ENCODE measurements at regions not wholly inside any gene's neighbourhood (a gene's known extent, or its start where the extent isn't known, plus 50 kb on each side); places are given as distances from the start of the nearest gene placed in this dataset.

- TF ChIP-seq, protein P1, sequence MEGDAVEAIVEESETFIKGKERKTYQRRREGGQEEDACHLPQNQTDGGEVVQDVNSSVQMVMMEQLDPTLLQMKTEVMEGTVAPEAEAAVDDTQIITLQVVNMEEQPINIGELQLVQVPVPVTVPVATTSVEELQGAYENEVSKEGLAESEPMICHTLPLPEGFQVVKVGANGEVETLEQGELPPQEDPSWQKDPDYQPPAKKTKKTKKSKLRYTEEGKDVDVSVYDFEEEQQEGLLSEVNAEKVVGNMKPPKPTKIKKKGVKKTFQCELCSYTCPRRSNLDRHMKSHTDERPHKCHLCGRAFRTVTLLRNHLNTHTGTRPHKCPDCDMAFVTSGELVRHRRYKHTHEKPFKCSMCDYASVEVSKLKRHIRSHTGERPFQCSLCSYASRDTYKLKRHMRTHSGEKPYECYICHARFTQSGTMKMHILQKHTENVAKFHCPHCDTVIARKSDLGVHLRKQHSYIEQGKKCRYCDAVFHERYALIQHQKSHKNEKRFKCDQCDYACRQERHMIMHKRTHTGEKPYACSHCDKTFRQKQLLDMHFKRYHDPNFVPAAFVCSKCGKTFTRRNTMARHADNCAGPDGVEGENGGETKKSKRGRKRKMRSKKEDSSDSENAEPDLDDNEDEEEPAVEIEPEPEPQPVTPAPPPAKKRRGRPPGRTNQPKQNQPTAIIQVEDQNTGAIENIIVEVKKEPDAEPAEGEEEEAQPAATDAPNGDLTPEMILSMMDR (IDR thresholded peaks at IDR 0.05; ENCODE audit: low read depth, low read length, missing control alignments) = no peak
- Histone ChIP-seq H3K4me3 (ENCODE audit: low read depth, low read length) (no peak overlapping the region), H3K27ac (no peak overlapping the region), H3K36me3 (replicated peaks) (no peaks in the 10 kb centered on the region), H3K27me3 (replicated peaks) (no peaks in the 10 kb centered on the region)
- no peak for DNase-seq
- in situ Hi-C loops (cut with HindIII; ENCODE audit: low pct_ligation_motif_present, low sequenced_read_pairs) = no loop called here
Measured at GRCh38 chr15:97867870-97868269, 92.6 kb upstream of the ARRDC4 start.

GRCh38 chr15:97868981-97869380, 91.5 kb upstream of the ARRDC4 start:
- Histone ChIP-seq H3K27me3 (replicated peaks) (no peaks in the 10 kb centered on the region), H3K4me3 (ENCODE audit: low read depth, low read length) (no peak overlapping the region), H3K36me3 (replicated peaks) (no peaks in the 10 kb centered on the region), H3K27ac (no peak overlapping the region)
- TF ChIP-seq, protein P1 (IDR thresholded peaks at IDR 0.05; ENCODE audit: low read depth, low read length, missing control alignments) = no peak
- in situ Hi-C loops (cut with HindIII; ENCODE audit: low pct_ligation_motif_present, low sequenced_read_pairs) = no loop called here
- no peak for DNase-seq

DNA sequence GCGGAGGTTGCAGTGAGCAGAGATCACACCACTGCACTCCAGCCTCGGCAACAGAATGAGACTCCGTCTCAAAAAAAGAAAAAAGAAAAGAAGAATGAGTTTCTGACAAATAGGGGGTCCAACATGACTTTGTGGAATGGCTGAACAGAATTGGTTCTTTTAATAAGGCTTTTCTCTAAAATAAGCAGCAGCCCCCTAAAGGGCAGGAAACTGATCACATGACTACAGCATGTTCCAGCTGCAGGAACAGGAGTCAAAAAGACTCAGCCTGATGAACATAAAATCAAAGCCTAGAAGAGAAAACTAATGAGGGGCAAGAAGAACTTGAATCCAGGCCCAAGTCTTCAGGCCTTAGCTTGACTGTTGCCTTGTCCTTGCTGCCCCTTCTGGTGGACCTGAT, 89.7 kb upstream of the ARRDC4 start:
- Histone ChIP-seq H3K27me3 (replicated peaks) (no peaks in the 10 kb centered on the region), H3K4me3 (ENCODE audit: low read depth, low read length) (no peak overlapping the region), H3K27ac (no peak overlapping the region), H3K36me3 (replicated peaks) (no peaks in the 10 kb centered on the region)
- in situ Hi-C loops (cut with HindIII; ENCODE audit: low pct_ligation_motif_present, low sequenced_read_pairs) = no loop called here
- DNase-seq = no peak
- TF ChIP-seq, protein P1 (IDR thresholded peaks at IDR 0.05; ENCODE audit: low read depth, low read length, missing control alignments) = no peak

DNA sequence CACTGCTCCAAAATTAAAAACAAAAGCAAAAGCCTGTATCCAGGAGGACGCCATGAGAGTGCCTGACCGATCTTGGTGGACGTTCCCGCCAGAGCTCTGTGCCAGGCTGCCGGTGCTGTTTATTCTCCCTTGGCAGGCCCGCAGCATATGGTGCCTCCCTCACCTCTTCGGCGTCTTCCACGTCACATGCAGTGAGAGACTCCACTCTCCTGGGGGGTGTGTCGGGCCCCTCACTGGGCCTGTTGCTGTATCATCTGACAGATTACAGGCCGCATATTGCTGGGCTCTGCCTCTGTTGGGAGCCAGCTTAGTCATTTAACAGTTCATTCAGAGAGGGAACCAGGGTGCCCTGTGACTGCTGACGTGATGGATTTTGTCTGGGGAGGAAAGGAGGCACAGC, 86.4 kb upstream of the ARRDC4 start:
- no peak for DNase-seq
- Histone ChIP-seq H3K4me3 (ENCODE audit: low read depth, low read length) (no peak overlapping the region), H3K27me3 (replicated peaks) (no peaks in the 10 kb centered on the region), H3K27ac (no peak overlapping the region), H3K36me3 (replicated peaks) (no peaks in the 10 kb centered on the region)
- in situ Hi-C loops (cut with HindIII; ENCODE audit: low pct_ligation_motif_present, low sequenced_read_pairs) = no loop called here
- TF ChIP-seq, protein P1 (IDR thresholded peaks at IDR 0.05; ENCODE audit: low read depth, low read length, missing control alignments) = no peak

DNA sequence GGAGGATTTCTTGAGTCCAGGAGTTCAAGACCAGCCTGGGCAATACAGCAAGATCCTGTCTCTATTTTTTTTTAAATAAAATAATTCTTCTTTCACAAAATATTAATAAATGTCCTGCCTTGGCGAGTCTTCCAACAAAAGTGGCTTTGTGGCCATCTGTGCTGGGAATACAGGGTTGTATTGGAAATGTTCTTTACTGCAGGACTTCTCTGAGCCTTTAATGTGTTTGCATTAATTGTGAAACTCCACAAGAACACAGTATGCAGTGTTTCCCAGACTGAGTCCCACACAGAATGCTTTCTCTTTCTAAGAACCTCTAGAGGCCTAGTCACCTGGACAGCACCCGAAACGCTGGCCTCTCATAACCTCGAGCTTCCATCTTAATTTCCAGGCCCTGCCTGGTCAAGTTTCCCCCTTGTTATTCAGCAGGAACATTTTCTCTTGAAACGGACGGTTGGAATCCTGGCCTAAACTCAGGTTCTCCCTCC, 85.4 kb upstream of the ARRDC4 start:
- Histone ChIP-seq H3K27me3 (replicated peaks) (no peaks in the 10 kb centered on the region), H3K27ac (no peak overlapping the region), H3K36me3 (replicated peaks) (no peaks in the 10 kb centered on the region), H3K4me3 (ENCODE audit: low read depth, low read length) (peak overlapping the region; percentile 12)
- DNase-seq = no peak
- TF ChIP-seq, protein P1 (IDR thresholded peaks at IDR 0.05; ENCODE audit: low read depth, low read length, missing control alignments) = no peak
- in situ Hi-C loops (cut with HindIII; ENCODE audit: low pct_ligation_motif_present, low sequenced_read_pairs) = no loop called here

Measured in brain microvascular endothelial cell (primary cell).